NCI-H2107 treated with DMSO at 0.1 percent for 48 hours (cell line): ENCODE measurements at regions not wholly inside any gene's neighbourhood (a gene's known extent, or its start where the extent isn't known, plus 50 kb on each side); places are given as distances from the start of the nearest gene placed in this dataset.
"Not testable (repeated sequence)": the region's sequence is repeated elsewhere in the genome, so short reads cannot be mapped to it uniquely, and the experiment has no call there.

ENCODE experiments used
- DNase-seq: peaks from one replicate; lab custom pipeline; 2025; ENCODE audit not compliant: unreplicated experiment; lab: John Stamatoyannopoulos, UW

GRCh38 chr3:104043001-104043543 is 1323.6 kb upstream of the ALCAM start:
- DNase-seq = not testable (repeated sequence)

GRCh38 chr3:104044002-104044401 is 1322.7 kb upstream of the ALCAM start:
- no peak for DNase-seq

GRCh38 chr3:104066658-104067057 is 1300.1 kb upstream of the ALCAM start:
- DNase-seq = no peak

GRCh38 chr3:104069114-104069513 is 1297.6 kb upstream of the ALCAM start:
- DNase-seq = no peak

- DNase-seq = no peak
Measured at GRCh38 chr3:104070906-104071305, 1295.8 kb upstream of the ALCAM start.

GRCh38 chr3:104080088-104080626 is 1286.6 kb upstream of the ALCAM start:
- DNase-seq = no peak

- no peak for DNase-seq
Measured at GRCh38 chr3:104088738-104089137, 1278.0 kb upstream of the ALCAM start.

- DNase-seq = not testable (repeated sequence)
Measured at GRCh38 chr3:104089987-104090386, 1276.7 kb upstream of the ALCAM start.

GRCh38 chr3:104101736-104102135 is 1265.0 kb upstream of the ALCAM start:
- no peak for DNase-seq

- peak; percentile 18 for DNase-seq
Measured at GRCh38 chr3:104102386-104102785, 1264.3 kb upstream of the ALCAM start.

GRCh38 chr3:104106276-104106675 is 1260.4 kb upstream of the ALCAM start:
- no peak for DNase-seq

GRCh38 chr3:104108522-104108921 is 1258.2 kb upstream of the ALCAM start:
- no peak for DNase-seq

GRCh38 chr3:104126463-104126862 is 1240.2 kb upstream of the ALCAM start:
- no peak for DNase-seq

- DNase-seq = no peak
Measured at GRCh38 chr3:104126864-104127553, 1239.7 kb upstream of the ALCAM start.

- DNase-seq = no peak
Measured at GRCh38 chr3:104127830-104128229, 1238.9 kb upstream of the ALCAM start.

GRCh38 chr3:104132566-104133403 is 1233.9 kb upstream of the ALCAM start:
- DNase-seq = no peak

- no peak for DNase-seq
Measured at GRCh38 chr3:104133630-104134029, 1233.1 kb upstream of the ALCAM start.

GRCh38 chr3:104137116-104137515 is 1229.6 kb upstream of the ALCAM start:
- no peak for DNase-seq

- DNase-seq = no peak
Measured at GRCh38 chr3:104145164-104145563, 1221.5 kb upstream of the ALCAM start.

GRCh38 chr3:104149154-104149553 is 1217.6 kb upstream of the ALCAM start:
- no peak for DNase-seq

GRCh38 chr3:104150724-104151123 is 1216.0 kb upstream of the ALCAM start:
- DNase-seq = no peak

GRCh38 chr3:104154896-104155295 is 1211.8 kb upstream of the ALCAM start:
- DNase-seq = no peak
